Loucy (cell line): ENCODE measurements at regions not wholly inside any gene's neighbourhood (a gene's known extent, or its start where the extent isn't known, plus 50 kb on each side); places are given as distances from the start of the nearest gene placed in this dataset.

ENCODE experiments used
- H2AFZ ChIP-seq: fragments of 200-600 bp; sonication (generic); 2 replicates; pipeline ENCODE4 v1.6.0; 2016; ENCODE audit warnings: antibody characterized with exemption, mild to moderate bottlenecking, low read length, moderate library complexity
- H3F3A ChIP-seq: fragments of 200-600 bp; 2 replicates; pipeline ENCODE4 v1.6.0; 2016; ENCODE audit warnings: antibody characterized with exemption, low read depth, mild to moderate bottlenecking
- H3K27me3 ChIP-seq: fragments of 200-600 bp; sonication (generic); 2 replicates; pipeline ENCODE4 v1.6.1; 2014; ENCODE audit warnings: low read length, mild to moderate bottlenecking; ENCODE audit not compliant: insufficient read depth, poor library complexity, severe bottlenecking
- H3K36me3 ChIP-seq: fragments of 200-600 bp; sonication (generic); 2 replicates; pipeline ENCODE4 v1.6.1; 2016; ENCODE audit warnings: low read length; ENCODE audit not compliant: insufficient read depth
- H3K4me1 ChIP-seq: fragments of 200-600 bp; sonication (generic); 2 replicates; pipeline ENCODE4 v1.5.1; 2014; ENCODE audit warnings: low read length, mild to moderate bottlenecking; ENCODE audit not compliant: insufficient read depth, poor library complexity, severe bottlenecking
- H3K4me2 ChIP-seq: fragments of 200-600 bp; sonication (generic); 2 replicates; pipeline ENCODE4 v1.6.0; 2014; ENCODE audit warnings: antibody characterized with exemption, low read length, low read depth, mild to moderate bottlenecking; ENCODE audit not compliant: poor library complexity, severe bottlenecking
- H3K4me3 ChIP-seq: fragments of 200-600 bp; sonication (generic); 2 replicates; pipeline ENCODE4 v1.5.1; 2014; ENCODE audit warnings: low read length, mild to moderate bottlenecking, mixed read lengths; ENCODE audit not compliant: poor library complexity, severe bottlenecking
- H3K79me2 ChIP-seq: fragments of 200-600 bp; sonication (generic); 2 replicates; pipeline ENCODE4 v1.6.1; 2014; ENCODE audit warnings: low read length; ENCODE audit not compliant: insufficient read depth
- H3K9ac ChIP-seq: fragments of 200-600 bp; sonication (generic); 2 replicates; pipeline ENCODE4 v1.6.0; 2014; ENCODE audit warnings: mild to moderate bottlenecking, low read depth, low read length, moderate library complexity; ENCODE audit not compliant: poor library complexity, severe bottlenecking
- H3K9me2 ChIP-seq: fragments of 200-600 bp; sonication (generic); replicated peaks from 2 replicates; pipeline ENCODE4 v1.6.1; 2016; ENCODE audit warnings: low read depth, low read length, mixed read lengths
- H3K9me3 ChIP-seq: fragments of 200-600 bp; sonication (generic); 2 replicates; pipeline ENCODE4 v1.6.1; 2014; ENCODE audit warnings: mild to moderate bottlenecking, antibody characterized with exemption, low read length, low read depth; ENCODE audit not compliant: insufficient read depth
- H4K20me1 ChIP-seq: fragments of 200-600 bp; sonication (generic); 2 replicates; pipeline ENCODE4 v1.6.0; 2014; ENCODE audit warnings: antibody characterized with exemption, low read length, mild to moderate bottlenecking; ENCODE audit not compliant: insufficient read depth, poor library complexity, severe bottlenecking
- EZH2phosphoT487 ChIP-seq: fragments of 200-600 bp; IDR thresholded peaks from 2 replicates; pipeline ENCODE4 v1.6.1; 2018; ENCODE audit warnings: antibody characterized with exemption, mild to moderate bottlenecking, moderate library complexity, borderline replicate concordance
- TF ChIP-seq, protein P1 (sequence below): fragments of 200-600 bp; sonication (generic); conservative IDR thresholded peaks from 2 replicates; pipeline ENCODE4 v1.5.1; 2014; ENCODE audit warnings: mild to moderate bottlenecking, antibody characterized with exemption, low read length

DNA sequence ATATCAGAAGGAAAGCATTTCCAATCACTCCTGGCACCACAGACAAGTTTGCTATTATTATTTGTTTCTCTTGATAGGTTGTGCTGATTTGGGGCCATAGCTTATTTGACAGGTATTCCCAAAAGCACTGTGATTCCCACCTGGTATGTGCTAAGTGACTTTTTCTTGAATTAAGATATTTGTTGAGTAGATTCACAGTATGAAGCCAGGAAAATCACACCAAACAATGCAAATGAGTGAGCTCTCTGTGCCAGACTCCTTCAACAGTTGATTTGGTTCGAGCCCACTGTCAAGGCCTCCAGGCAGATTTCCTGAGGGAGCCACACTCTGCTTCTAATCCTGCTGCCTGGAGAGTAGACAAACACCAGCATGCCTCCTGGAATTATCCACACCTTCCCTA, 253.0 kb upstream of the POU2AF2 start:
- no peak overlapping the region for H3K9ac ChIP-seq
- H3K4me3 ChIP-seq: no peak overlapping the region
- H3K9me3 ChIP-seq: no peaks in the 10 kb centered on the region
- H3K4me2 ChIP-seq: no peak overlapping the region
- no peak for TF ChIP-seq EZH2phosphoT487
- TF ChIP-seq, protein P1, sequence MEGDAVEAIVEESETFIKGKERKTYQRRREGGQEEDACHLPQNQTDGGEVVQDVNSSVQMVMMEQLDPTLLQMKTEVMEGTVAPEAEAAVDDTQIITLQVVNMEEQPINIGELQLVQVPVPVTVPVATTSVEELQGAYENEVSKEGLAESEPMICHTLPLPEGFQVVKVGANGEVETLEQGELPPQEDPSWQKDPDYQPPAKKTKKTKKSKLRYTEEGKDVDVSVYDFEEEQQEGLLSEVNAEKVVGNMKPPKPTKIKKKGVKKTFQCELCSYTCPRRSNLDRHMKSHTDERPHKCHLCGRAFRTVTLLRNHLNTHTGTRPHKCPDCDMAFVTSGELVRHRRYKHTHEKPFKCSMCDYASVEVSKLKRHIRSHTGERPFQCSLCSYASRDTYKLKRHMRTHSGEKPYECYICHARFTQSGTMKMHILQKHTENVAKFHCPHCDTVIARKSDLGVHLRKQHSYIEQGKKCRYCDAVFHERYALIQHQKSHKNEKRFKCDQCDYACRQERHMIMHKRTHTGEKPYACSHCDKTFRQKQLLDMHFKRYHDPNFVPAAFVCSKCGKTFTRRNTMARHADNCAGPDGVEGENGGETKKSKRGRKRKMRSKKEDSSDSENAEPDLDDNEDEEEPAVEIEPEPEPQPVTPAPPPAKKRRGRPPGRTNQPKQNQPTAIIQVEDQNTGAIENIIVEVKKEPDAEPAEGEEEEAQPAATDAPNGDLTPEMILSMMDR: no peak
- H3K9me2 ChIP-seq: no peaks in the 10 kb centered on the region
- no peaks in the 10 kb centered on the region for H3K36me3 ChIP-seq
- H3F3A ChIP-seq: no peaks in the 10 kb centered on the region
- H4K20me1 ChIP-seq: no peaks in the 10 kb centered on the region
- H3K79me2 ChIP-seq: no peaks in the 10 kb centered on the region
- no peak overlapping the region for H2AFZ ChIP-seq
- no peaks in the 10 kb centered on the region for H3K27me3 ChIP-seq
- H3K4me1 ChIP-seq: peaks cover 5% of the 10 kb centered on the region

- H3K9ac ChIP-seq: no peak overlapping the region
- H2AFZ ChIP-seq: peak overlapping the region; percentile 72
- no peaks in the 10 kb centered on the region for H3F3A ChIP-seq
- no peaks in the 10 kb centered on the region for H4K20me1 ChIP-seq
- no peaks in the 10 kb centered on the region for H3K9me3 ChIP-seq
- peaks cover 5% of the 10 kb centered on the region for H3K4me1 ChIP-seq
- no peak overlapping the region for H3K4me2 ChIP-seq
- H3K9me2 ChIP-seq: no peaks in the 10 kb centered on the region
- H3K79me2 ChIP-seq: no peaks in the 10 kb centered on the region
- H3K4me3 ChIP-seq: no peak overlapping the region
- no peaks in the 10 kb centered on the region for H3K36me3 ChIP-seq
- no peaks in the 10 kb centered on the region for H3K27me3 ChIP-seq
- TF ChIP-seq, protein P1: no peak
- TF ChIP-seq EZH2phosphoT487: no peak
Observed at GRCh38 chr11:110991661-110992355, 253.7 kb upstream of the POU2AF2 start.

GRCh38 chr11:110990311-110990710, 255.2 kb upstream of the POU2AF2 start:
- Histone ChIP-seq H3K4me1 (peaks cover 5% of the 10 kb centered on the region), H4K20me1 (no peaks in the 10 kb centered on the region), H3K79me2 (no peaks in the 10 kb centered on the region), H3K36me3 (no peaks in the 10 kb centered on the region), H3K4me3 (no peak overlapping the region), H3K27me3 (no peaks in the 10 kb centered on the region), H3K9ac (no peak overlapping the region), H2AFZ (no peak overlapping the region), H3K9me2 (no peaks in the 10 kb centered on the region), H3K4me2 (no peak overlapping the region), H3F3A (no peaks in the 10 kb centered on the region), H3K9me3 (no peaks in the 10 kb centered on the region)
- TF ChIP-seq, protein P1: no peak
- no peak for TF ChIP-seq EZH2phosphoT487
